Keratinocyte (primary cell): ENCODE measurements at regions not wholly inside any gene's neighbourhood (a gene's known extent, or its start where the extent isn't known, plus 50 kb on each side); places are given as distances from the start of the nearest gene placed in this dataset.
A peak's percentile ranks its signal among the peaks of the same experiment; 100 is the strongest.

Experiments used
- DNase-seq: peaks from one replicate; pipeline ENCODE4 v3.0.0-alpha.2; 2011; ENCODE audit warnings: low read depth, missing footprints, low spot score
- FAIRE-seq: peaks from 2 replicates; lab custom pipeline; 2011; peaks lifted over from hg19 to GRCh38; lab: Jason Lieb, UNC
- H2AFZ ChIP-seq: 2 replicates; pipeline ENCODE4 v1.6.0; 2012; ENCODE audit warnings: low read length, control low read depth, inconsistent platforms; ENCODE audit not compliant: control insufficient read depth
- H3K27ac ChIP-seq: 2 replicates; pipeline ENCODE4 v1.5.1; 2011; ENCODE audit warnings: low read length; ENCODE audit not compliant: control insufficient read depth, insufficient read depth
- H3K27me3 ChIP-seq: 3 replicates; pipeline ENCODE4 v1.6.0; 2011; ENCODE audit warnings: low read length; ENCODE audit not compliant: control insufficient read depth, insufficient read depth; ENCODE audit errors: extremely low read depth
- H3K36me3 ChIP-seq, 2 experiments: 2 replicates in 1 of 2; 3 replicates in 1 of 2; pipeline ENCODE4 v1.5.1; 2011; ENCODE audit warnings: low read length in 2 of 2, mild to moderate bottlenecking in 1 of 2; ENCODE audit not compliant: control insufficient read depth in 2 of 2, insufficient read depth in 2 of 2; ENCODE audit errors: extremely low read depth in 1 of 2
- H3K4me1 ChIP-seq: 3 replicates; pipeline ENCODE4 v1.5.1; 2011; ENCODE audit warnings: low read length; ENCODE audit not compliant: control insufficient read depth, insufficient read depth; ENCODE audit errors: extremely low read depth
- H3K4me2 ChIP-seq: 3 replicates; pipeline ENCODE4 v1.6.0; 2011; ENCODE audit warnings: low read depth, low read length; ENCODE audit not compliant: control insufficient read depth, insufficient read depth; ENCODE audit errors: extremely low read depth
- H3K4me3 ChIP-seq, 3 experiments: fragments of 200-600 bp in 1 of 3; sonication (generic) in 1 of 3; 2 replicates in 2 of 3; 3 replicates in 1 of 3; pipeline ENCODE4 v1.5.1; 2011 to 2016; ENCODE audit warnings: low read length in 3 of 3, mild to moderate bottlenecking in 3 of 3, control low read depth in 2 of 3, inconsistent platforms in 1 of 3, low read depth in 1 of 3, mixed read lengths in 1 of 3, mixed run types in 1 of 3, moderate library complexity in 1 of 3; ENCODE audit not compliant: control insufficient read depth in 2 of 3, insufficient read depth in 2 of 3; ENCODE audit errors: extremely low read depth in 1 of 3
- H3K79me2 ChIP-seq: 2 replicates; pipeline ENCODE4 v1.6.0; 2012; ENCODE audit warnings: low read length; ENCODE audit not compliant: control insufficient read depth, insufficient read depth
- H3K9ac ChIP-seq: 3 replicates; pipeline ENCODE4 v1.6.0; 2011; ENCODE audit warnings: low read length; ENCODE audit not compliant: control insufficient read depth, insufficient read depth; ENCODE audit errors: extremely low read depth
- H3K9me1 ChIP-seq: 3 replicates; pipeline ENCODE4 v1.6.0; 2011; ENCODE audit warnings: low read length; ENCODE audit not compliant: control insufficient read depth, insufficient read depth; ENCODE audit errors: extremely low read depth
- H3K9me3 ChIP-seq: 2 replicates; pipeline ENCODE4 v1.5.1; 2012; ENCODE audit warnings: low read depth, low read length; ENCODE audit not compliant: control insufficient read depth
- H4K20me1 ChIP-seq: 3 replicates; pipeline ENCODE4 v1.6.0; 2011; ENCODE audit warnings: low read length; ENCODE audit not compliant: control insufficient read depth, insufficient read depth; ENCODE audit errors: extremely low read depth
- EZH2 ChIP-seq: IDR thresholded peaks from one replicate; pipeline ENCODE4 v1.6.1; 2012; ENCODE audit warnings: inconsistent platforms, mild to moderate bottlenecking, low read length, moderate library complexity
- dilution Hi-C: fragments of 300-500 bp; cut with MboI; formaldehyde crosslinking; loops from one replicate; pipeline ENCODE4 v1.7.0; 2020; ENCODE audit warnings: low sequenced_read_pairs; ENCODE audit not compliant: extremely low pct_ligation_motif_present
- TF ChIP-seq, protein P1 (sequence below), 3 experiments: IDR thresholded peaks in 1 of 3; conservative IDR thresholded peaks in 1 of 3; optimal IDR thresholded peaks in 1 of 3; 2 replicates in 2 of 3; 3 replicates in 1 of 3; pipeline versions ENCODE3 to v1.5.1; 2011; ENCODE audit warnings: low read length in 3 of 3, mild to moderate bottlenecking in 3 of 3, moderate library complexity in 2 of 3, control low read depth in 1 of 3, inconsistent platforms in 1 of 3; ENCODE audit not compliant: insufficient read depth in 2 of 3; ENCODE audit errors: extremely low read depth in 1 of 3

DNA sequence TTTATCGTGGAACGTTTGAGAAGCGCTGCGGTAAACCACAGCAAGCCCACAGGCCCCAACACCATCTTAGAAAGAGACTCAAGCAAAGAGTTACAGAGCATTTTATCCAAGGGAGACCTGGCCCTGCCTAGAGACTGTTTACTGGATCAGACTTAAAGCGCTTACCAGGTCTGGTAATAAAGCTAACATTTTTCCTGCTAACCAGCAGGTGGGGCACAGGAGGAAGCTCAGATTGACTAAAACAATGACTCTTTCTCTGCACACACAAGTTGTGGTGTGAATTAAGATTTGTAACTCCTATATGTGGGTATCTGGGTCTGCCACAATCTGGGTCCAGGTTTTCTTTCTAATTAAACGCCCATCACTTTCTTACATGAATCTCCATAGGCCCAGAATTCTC lies 136.5 kb upstream of the ETS2 start:
- Histone ChIP-seq H2AFZ (no peak overlapping the region), H3K4me2 (no peak overlapping the region), H3K79me2 (no peaks in the 10 kb centered on the region), H3K4me1 (no peaks in the 10 kb centered on the region), H3K9ac (no peak overlapping the region), H3K36me3 (no peaks in the 10 kb centered on the region), H3K9me3 (no peaks in the 10 kb centered on the region), H3K27me3 (peaks cover 18% of the 10 kb centered on the region), H3K27ac (no peak overlapping the region), H3K9me1 (no peaks in the 10 kb centered on the region), H3K4me3 (no peak overlapping the region), H4K20me1 (no peaks in the 10 kb centered on the region)
- FAIRE-seq (no peak), DNase-seq (no peak)
- dilution Hi-C loops, result no loop called here
- TF ChIP-seq EZH2, result no peak
- TF ChIP-seq, protein P1, sequence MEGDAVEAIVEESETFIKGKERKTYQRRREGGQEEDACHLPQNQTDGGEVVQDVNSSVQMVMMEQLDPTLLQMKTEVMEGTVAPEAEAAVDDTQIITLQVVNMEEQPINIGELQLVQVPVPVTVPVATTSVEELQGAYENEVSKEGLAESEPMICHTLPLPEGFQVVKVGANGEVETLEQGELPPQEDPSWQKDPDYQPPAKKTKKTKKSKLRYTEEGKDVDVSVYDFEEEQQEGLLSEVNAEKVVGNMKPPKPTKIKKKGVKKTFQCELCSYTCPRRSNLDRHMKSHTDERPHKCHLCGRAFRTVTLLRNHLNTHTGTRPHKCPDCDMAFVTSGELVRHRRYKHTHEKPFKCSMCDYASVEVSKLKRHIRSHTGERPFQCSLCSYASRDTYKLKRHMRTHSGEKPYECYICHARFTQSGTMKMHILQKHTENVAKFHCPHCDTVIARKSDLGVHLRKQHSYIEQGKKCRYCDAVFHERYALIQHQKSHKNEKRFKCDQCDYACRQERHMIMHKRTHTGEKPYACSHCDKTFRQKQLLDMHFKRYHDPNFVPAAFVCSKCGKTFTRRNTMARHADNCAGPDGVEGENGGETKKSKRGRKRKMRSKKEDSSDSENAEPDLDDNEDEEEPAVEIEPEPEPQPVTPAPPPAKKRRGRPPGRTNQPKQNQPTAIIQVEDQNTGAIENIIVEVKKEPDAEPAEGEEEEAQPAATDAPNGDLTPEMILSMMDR (optimal IDR thresholded peaks at IDR 0.05 in 1 of 3, IDR thresholded peaks at IDR 0.05 in 1 of 3, conservative IDR thresholded peaks at IDR 0.05 in 1 of 3; ENCODE audit: extremely low read depth in 1 of 3, insufficient read depth in 2 of 3, low read length in 3 of 3), result peak; percentile 52 to 61 (median 55)

DNA sequence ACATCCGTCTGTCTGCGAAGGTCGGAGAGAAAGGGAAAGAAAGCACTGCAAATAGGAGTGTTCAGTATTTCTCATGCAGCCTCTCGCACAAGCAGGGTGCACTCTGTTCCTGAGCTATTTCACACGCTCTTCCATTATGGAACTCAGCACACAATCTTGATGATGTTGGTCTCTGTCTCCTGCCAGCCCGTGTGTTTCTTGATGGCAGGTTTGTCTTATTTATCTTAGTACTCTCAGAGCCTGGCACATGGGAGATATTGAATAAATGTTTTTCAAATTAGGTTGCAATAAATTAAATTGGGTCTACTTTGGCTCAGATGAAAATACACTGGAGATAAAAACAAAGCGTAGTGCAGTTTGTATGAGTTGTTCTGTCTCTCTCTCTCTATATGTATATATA lies 134.9 kb upstream of the ETS2 start:
- H3K79me2 ChIP-seq, result no peaks in the 10 kb centered on the region
- H4K20me1 ChIP-seq, result no peaks in the 10 kb centered on the region
- no peak for TF ChIP-seq EZH2
- TF ChIP-seq, protein P1 (optimal IDR thresholded peaks at IDR 0.05 in 1 of 3, IDR thresholded peaks at IDR 0.05 in 1 of 3, conservative IDR thresholded peaks at IDR 0.05 in 1 of 3; ENCODE audit: extremely low read depth in 1 of 3, insufficient read depth in 2 of 3, low read length in 3 of 3), result no peak
- H3K36me3 ChIP-seq, result no peaks in the 10 kb centered on the region
- no peak overlapping the region for H3K4me2 ChIP-seq
- DNase-seq (no peak), FAIRE-seq (no peak)
- no peak overlapping the region for H2AFZ ChIP-seq
- no peaks in the 10 kb centered on the region for H3K9me1 ChIP-seq
- dilution Hi-C loops, result no loop called here
- H3K27me3 ChIP-seq, result peaks cover 12% of the 10 kb centered on the region
- H3K27ac ChIP-seq, result no peak overlapping the region
- no peaks in the 10 kb centered on the region for H3K9me3 ChIP-seq
- no peaks in the 10 kb centered on the region for H3K4me1 ChIP-seq
- H3K4me3 ChIP-seq, result no peak overlapping the region
- no peak overlapping the region for H3K9ac ChIP-seq
